RWPE1 (cell line): ENCODE measurements at regions not wholly inside any gene's neighbourhood (a gene's known extent, or its start where the extent isn't known, plus 50 kb on each side); places are given as distances from the start of the nearest gene placed in this dataset.
"Not testable (repeated sequence)": the region's sequence is repeated elsewhere in the genome, so short reads cannot be mapped to it uniquely, and the experiment has no call there.

Experiments used
- CTCF ChIA-PET: fragments of 350-600 bp; sonication (Branson Sonifier 250); formaldehyde crosslinking; extraction: SDS; loops from one replicate; lab custom pipeline; 2021; lab: Yijun Ruan, JAX
- POLR2A ChIA-PET: fragments of 400-600 bp; formaldehyde crosslinking; extraction: SDS; loops from one replicate; lab custom pipeline; 2020; ENCODE audit warnings: antibody characterized with exemption; ENCODE audit not compliant: low non-redundant PET; lab: Yijun Ruan, JAX
- DNase-seq: peaks from one replicate; pipeline ENCODE4 v3.0.0; 2012; ENCODE audit warnings: low spot score
- H3K27ac ChIP-seq: fragments of 450-650 bp; 2 replicates; pipeline ENCODE4 v1.5.1; 2017
- TF ChIP-seq, protein P1 (sequence below): fragments of 450-650 bp; conservative IDR thresholded peaks from 2 replicates; pipeline ENCODE4 v1.5.1; 2017; ENCODE audit warnings: low read depth, mild to moderate bottlenecking

GRCh38 chr10:78604286-78604685 is 464.5 kb upstream of the ZMIZ1 start:
- DNase-seq, result no peak
- TF ChIP-seq, protein P1, sequence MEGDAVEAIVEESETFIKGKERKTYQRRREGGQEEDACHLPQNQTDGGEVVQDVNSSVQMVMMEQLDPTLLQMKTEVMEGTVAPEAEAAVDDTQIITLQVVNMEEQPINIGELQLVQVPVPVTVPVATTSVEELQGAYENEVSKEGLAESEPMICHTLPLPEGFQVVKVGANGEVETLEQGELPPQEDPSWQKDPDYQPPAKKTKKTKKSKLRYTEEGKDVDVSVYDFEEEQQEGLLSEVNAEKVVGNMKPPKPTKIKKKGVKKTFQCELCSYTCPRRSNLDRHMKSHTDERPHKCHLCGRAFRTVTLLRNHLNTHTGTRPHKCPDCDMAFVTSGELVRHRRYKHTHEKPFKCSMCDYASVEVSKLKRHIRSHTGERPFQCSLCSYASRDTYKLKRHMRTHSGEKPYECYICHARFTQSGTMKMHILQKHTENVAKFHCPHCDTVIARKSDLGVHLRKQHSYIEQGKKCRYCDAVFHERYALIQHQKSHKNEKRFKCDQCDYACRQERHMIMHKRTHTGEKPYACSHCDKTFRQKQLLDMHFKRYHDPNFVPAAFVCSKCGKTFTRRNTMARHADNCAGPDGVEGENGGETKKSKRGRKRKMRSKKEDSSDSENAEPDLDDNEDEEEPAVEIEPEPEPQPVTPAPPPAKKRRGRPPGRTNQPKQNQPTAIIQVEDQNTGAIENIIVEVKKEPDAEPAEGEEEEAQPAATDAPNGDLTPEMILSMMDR, result no peak
- ChIA-PET CTCF (no interaction called here), POLR2A (no interaction called here)
- H3K27ac ChIP-seq, result no peak overlapping the region

DNA sequence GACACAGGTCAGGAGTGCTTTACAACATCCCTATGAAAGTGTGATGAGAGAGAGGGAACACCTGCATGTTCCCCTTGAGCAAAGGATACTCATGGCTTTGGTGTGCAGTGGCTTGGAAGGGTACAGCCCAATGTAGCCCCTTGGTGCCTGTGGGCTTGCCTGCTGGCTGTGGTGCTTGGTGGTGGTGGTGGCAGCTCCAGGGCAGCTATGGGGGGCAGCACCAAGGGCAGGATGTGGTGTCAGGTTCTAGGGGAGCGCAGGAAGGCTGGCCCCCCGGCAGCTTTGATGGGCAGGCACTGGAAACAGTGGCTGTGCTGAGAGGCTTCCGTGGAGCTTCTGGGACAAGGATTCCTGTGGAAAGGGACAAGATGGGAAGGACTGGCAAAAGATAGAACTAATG is 464.0 kb upstream of the ZMIZ1 start:
- CTCF ChIA-PET, result no interaction called here
- TF ChIP-seq, protein P1, result no peak
- POLR2A ChIA-PET, result no interaction called here
- H3K27ac ChIP-seq, result no peak overlapping the region
- no peak for DNase-seq

DNA sequence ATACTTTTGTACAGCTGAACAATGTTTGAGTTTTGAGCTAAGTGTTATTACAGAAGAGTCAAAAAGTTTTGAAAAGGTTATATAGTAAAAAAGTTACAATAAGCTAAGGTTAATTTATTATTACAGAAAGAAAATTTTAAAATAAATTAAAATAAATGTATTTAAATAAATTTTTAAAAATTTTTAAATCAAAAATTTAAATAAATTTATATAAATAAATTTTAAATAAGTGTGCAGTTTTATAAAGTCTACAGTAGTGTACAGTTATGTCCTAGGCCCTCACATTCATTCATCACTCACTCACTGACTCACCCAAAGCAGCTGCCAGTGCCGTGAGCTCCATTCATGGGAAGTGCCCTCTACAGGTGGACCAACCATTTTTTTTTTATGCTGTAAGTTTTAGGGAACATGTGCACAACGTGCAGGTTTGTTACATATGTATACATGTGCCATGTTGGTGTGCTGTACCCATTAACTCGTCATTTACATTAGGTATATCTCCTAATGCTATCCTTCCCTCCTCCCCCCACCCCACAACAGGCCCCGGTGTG is 462.9 kb upstream of the ZMIZ1 start:
- TF ChIP-seq, protein P1, result no peak
- DNase-seq, result peak; percentile 40
- H3K27ac ChIP-seq, result no peak overlapping the region
- CTCF ChIA-PET, result interaction anchor here (0.6 kb wide), 5 partner anchors 18 to 465 kb away, joined by 3 to 4 read pairs (median 3); no protein-coding TSS in a partner anchor
- POLR2A ChIA-PET, result no interaction called here

DNA sequence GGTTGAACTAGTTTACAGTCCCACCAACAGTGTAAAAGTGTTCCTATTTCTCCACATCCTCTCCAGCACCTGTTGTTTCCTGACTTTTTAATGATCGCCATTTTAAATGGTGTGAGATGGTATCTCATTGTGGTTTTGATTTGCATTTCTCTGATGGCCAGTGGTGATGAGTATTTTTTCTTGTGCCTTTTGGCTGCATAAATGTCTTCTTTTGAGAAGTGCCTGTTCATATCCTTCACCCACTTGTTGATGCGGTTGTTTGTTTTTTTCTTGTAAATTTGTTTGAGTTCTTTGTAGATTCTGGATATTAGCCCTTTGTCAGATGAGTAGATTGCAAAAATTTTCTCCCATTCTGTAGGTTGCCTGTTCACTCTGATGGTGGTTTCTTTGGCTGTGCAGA is 462.0 kb upstream of the ZMIZ1 start:
- DNase-seq, H3K27ac ChIP-seq, POLR2A ChIA-PET: not testable (repeated sequence)
- CTCF ChIA-PET, result interaction anchor here (0.6 kb wide), 1 partner anchor 589 kb away, joined by 3 read pairs; no protein-coding TSS in a partner anchor

DNA sequence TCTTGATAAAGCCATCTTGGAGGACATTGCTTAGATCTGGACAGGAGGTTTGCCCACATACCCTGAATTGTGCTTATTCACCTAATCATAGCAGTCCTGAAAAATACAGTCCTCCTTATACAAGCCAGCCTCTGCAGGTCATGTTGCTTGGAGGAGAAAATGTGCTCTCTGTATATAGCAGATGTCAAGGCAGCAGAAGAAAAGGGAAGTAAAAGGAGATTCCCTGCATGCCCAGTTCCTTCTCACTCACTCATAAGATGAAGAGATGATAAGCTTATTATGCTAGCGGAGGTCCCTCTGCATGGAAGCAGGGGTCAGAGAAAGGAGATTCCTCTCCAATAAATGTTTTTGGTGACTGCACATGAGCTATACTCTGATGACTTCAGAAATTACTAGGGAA is 458.8 kb upstream of the ZMIZ1 start:
- CTCF ChIA-PET, result no interaction called here
- no peak for DNase-seq
- POLR2A ChIA-PET, result no interaction called here
- TF ChIP-seq, protein P1, result no peak
- H3K27ac ChIP-seq, result no peak overlapping the region

- no peak overlapping the region for H3K27ac ChIP-seq
- POLR2A ChIA-PET, result no interaction called here
- CTCF ChIA-PET, result no interaction called here
- DNase-seq, result no peak
- TF ChIP-seq, protein P1, result no peak
Measured at GRCh38 chr10:78613132-78613531, 455.6 kb upstream of the ZMIZ1 start.

- POLR2A ChIA-PET, result no interaction called here
- no peak for DNase-seq
Measured at GRCh38 chr10:78614267-78614666, 454.5 kb upstream of the ZMIZ1 start.

More at GRCh38 chr10:78614267-78614666, 454.5 kb upstream of the ZMIZ1 start:
- H3K27ac ChIP-seq, result no peak overlapping the region
- CTCF ChIA-PET, result no interaction called here
- TF ChIP-seq, protein P1, result no peak
